ENCODE measurements at regions not wholly inside any gene's neighbourhood (a gene's known extent, or its start where the extent isn't known, plus 50 kb on each side); places are given as distances from the start of the nearest gene placed in this dataset.

- no peak overlapping the region for H3K9ac ChIP-seq (ENCODE audit: insufficient read depth in 1 of 2, low read depth in 2 of 2, low read length in 2 of 2)
- ChIA-PET POLR2A (interaction anchor here (0.6 kb wide), 1 partner anchor 22 kb away, joined by 3 read pairs; no protein-coding TSS in a partner anchor), CTCF (ENCODE audit: low intra/inter-chr PET ratio) (no interaction called here)
- DNase-seq (ENCODE audit: extremely low read depth in 1 of 4, low spot score in 3 of 4): no peak
- H4K20me1 ChIP-seq (replicated peaks; ENCODE audit: control insufficient read depth, insufficient read depth, low read length): no peaks in the 10 kb centered on the region; the same call in 1 of the 2 replicates
- intact Hi-C loops (cut with micrococcal nuclease) (no loop called here), in situ Hi-C loops (cut with MboI) (no loop called here)
- H3K27me3 ChIP-seq (ENCODE audit: control insufficient read depth in 2 of 2, insufficient read depth in 2 of 2, low read length in 2 of 2): peaks cover 12 to 39% of the 10 kb centered on the region in 2 experiments; a peak in 3 of 5 replicates
- H3K79me2 ChIP-seq (ENCODE audit: control insufficient read depth, insufficient read depth, low read length): no peaks in the 10 kb centered on the region
- no peaks in the 10 kb centered on the region for H3K36me3 ChIP-seq (ENCODE audit: control insufficient read depth, insufficient read depth, low read length)
- ATAC-seq: no peak
- H3K9me3 ChIP-seq (replicated peaks; ENCODE audit: control insufficient read depth, insufficient read depth, low read depth, low read length): no peaks in the 10 kb centered on the region
- H2AFZ ChIP-seq (ENCODE audit: low read depth, low read length): no peak overlapping the region
- no peaks in the 10 kb centered on the region for H3K9me1 ChIP-seq (ENCODE audit: control insufficient read depth, insufficient read depth, low read length)
- TF ChIP-seq GABPB2 (CRISPR knock-in tag; conservative IDR thresholded peaks at IDR 0.05) (no peak), RUNX1 (IDR thresholded peaks at IDR 0.05; ENCODE audit: low read depth) (no peak), FOXK1 (CRISPR knock-in tag; IDR thresholded peaks at IDR 0.05; ENCODE audit: borderline replicate concordance) (no peak), RBM34 (IDR thresholded peaks at IDR 0.05; ENCODE audit: borderline replicate concordance, insufficient read depth, low read length) (no peak), NONO (IDR thresholded peaks at IDR 0.05; ENCODE audit: low read depth in 2 of 2, low read length in 1 of 2) (no peak), HSF4 (CRISPR knock-in tag; IDR thresholded peaks at IDR 0.05; ENCODE audit: borderline replicate concordance) (no peak), IRF2 (CRISPR knock-in tag; IDR thresholded peaks at IDR 0.05) (no peak), ZNF583 (CRISPR knock-in tag; IDR thresholded peaks at IDR 0.05) (no peak)
- H3K4me1 ChIP-seq (replicated peaks in 1 of 2; ENCODE audit: control insufficient read depth in 2 of 2, insufficient read depth in 2 of 2, low read length in 2 of 2): no peaks in the 10 kb centered on the region; a peak in 1 of 5 replicates
- H3K4me3 ChIP-seq: no peak overlapping the region
- no peak overlapping the region for H3K27ac ChIP-seq (ENCODE audit: extremely low read depth, low read depth, low read length)
- no peak overlapping the region for H3K4me2 ChIP-seq (ENCODE audit: insufficient read depth, low read length)
- no TSS peak for BruUV-seq (replicated peaks)
- 29% methylated on average over 6 of the region's 6 CpGs for WGBS (ENCODE audit: insufficient coverage, low coverage, missing lambda C conversion rate)
- no peak for FAIRE-seq
Measured at GRCh38 chr3:186451371-186451770, 89.3 kb upstream of the DGKG start.

Data from K562 (cell line).